ENCODE measurements at regions not wholly inside any gene's neighbourhood (a gene's known extent, or its start where the extent isn't known, plus 50 kb on each side); places are given as distances from the start of the nearest gene placed in this dataset.
"Not testable (repeated sequence)": the region's sequence is repeated elsewhere in the genome, so short reads cannot be mapped to it uniquely, and the experiment has no call there.

DNA sequence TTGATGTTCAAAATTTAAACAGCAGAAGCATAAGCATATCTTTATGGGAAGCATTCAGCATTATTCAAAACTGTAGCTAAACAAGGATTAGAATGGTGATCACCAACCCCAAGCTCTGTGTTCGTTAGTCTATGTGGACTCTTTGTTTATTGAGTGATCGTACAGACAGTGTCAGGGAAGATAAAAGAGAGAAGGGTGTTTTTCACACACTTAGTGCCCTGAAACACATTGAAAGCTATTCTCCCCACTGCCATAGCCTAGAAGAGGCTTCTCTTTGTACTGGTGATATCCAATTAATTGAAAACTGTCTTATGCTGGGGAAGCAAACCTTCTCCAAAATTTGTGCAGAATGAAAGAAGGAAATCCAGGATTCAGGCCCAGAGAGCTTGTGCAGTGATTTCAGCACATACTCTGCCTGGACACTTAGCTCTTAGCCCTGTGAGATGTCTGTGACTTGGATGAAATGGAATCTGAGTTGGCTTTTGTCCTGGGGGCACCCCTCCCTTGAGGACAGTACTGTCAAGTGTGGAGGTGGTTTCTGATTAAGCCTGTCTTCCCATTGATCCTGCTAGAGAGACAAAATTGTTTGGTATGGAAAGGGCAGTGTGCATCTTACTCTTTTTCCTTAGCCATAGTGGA lies 125.7 kb upstream of the MTHFD1L start:
- no peak for DNase-seq (ENCODE audit: low read depth)

DNA sequence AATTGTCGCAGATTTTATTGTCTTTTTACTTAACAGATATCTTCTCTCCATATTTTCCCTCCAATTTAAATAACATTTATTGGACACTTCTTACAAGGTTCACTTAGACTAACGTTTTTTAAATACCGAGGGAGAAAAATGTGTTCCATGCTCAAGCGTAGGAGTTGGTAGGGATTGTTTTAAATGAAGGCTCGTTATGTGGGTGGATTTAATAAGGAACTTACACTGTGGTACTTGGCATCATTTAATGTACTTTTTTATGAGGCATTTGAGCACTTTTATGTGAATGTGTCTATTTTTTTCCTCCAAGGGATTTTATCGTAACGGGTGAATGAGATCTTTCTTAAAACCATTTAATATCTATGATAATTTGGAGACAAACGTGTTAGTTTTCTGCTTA lies 125.0 kb upstream of the MTHFD1L start:
- DNase-seq (ENCODE audit: low read depth): no peak

DNA sequence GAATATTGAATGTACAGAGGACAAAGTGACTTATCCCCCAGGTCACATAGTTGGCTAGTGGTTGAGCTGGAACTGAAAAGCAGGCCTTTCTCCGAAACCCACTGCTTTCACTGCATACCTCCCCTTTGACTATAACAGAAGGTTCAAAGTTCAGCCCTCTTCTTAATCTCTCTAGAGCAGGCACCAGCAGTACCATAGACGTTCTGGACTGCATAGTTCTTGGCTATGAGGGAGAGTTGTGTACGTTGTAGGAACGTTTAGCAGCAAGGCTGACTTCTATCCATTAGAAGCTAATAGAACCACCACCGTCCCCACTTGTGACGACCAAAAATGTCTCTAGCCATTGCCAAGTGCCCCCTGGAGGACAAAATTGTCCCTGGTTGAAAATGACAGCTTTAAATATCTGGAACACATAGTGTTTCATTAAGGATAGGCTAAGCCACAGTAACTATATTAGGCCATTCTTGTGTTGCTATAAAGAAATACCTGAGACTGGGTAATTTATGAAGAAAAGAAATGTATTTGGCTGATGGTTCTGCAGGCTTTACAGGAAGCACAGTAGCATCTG lies 123.8 kb upstream of the MTHFD1L start:
- no peak for DNase-seq (ENCODE audit: low read depth)

- DNase-seq (ENCODE audit: low read depth): no peak
These were observed 120.8 kb upstream of the MTHFD1L start for GRCh38 chr6:150744522-150745260.

GRCh38 chr6:150745896-150746295 lies 119.6 kb upstream of the MTHFD1L start:
- no peak for DNase-seq (ENCODE audit: low read depth)

DNA sequence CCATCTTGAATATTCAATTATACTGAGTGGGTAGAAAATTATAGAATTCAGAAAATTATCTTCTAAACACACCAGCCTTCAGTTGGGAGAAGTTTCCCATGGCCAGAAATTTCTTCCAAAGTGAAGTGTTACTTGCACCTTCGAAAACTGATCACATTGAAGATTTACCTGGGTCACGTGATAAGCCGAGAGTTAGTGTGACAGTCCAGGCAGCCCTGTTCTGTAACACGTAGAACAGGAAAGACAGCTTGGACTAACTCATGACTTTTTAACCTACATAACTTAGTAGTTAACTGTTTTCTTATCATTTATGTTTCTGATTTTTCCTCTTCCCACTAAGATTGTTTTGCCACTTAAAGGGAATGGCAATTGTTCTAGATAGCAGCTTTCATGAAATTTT lies 118.3 kb upstream of the MTHFD1L start:
- no peak for DNase-seq (ENCODE audit: low read depth)

- no peak for DNase-seq (ENCODE audit: low read depth)
These were observed 116.3 kb upstream of the MTHFD1L start for GRCh38 chr6:150749091-150749670.

DNA sequence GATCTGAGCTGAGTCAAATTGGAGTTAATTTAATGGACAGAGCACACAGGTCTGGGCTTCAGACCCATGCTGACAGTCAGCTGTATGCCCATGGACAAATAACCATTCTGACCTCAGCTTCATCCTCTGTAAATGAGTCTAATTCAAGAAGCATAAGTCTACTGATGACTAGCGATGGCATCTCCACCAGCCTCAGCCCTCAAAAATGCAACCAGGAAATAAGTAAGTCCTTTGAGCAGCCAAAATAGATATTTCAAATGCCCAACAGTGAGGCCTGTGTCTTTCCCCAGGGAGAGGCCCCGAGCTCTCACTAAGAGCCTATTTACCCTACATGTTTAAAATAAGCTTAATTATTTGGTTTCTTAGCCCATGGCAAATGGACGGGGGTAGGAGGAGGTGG lies 114.2 kb upstream of the MTHFD1L start:
- no peak for DNase-seq (ENCODE audit: low read depth)

DNA sequence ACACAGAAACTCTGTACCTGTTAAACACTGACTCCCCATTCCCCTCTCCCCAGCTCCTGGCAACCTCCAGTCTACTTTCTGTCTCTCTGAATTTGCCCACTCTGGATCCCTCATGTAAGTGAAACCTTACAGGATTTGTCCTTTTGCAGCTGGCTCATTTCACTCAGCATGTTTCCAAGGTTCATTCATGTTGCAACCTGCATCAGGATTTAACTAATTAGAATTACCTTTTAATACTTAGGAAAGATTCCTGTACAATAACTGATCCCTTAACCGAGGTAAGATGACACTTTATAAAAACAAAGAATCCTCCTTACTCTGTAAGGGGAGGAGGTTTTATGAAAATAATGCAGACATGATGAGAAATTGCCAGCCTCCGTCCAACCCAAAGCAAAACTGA lies 113.1 kb upstream of the MTHFD1L start:
- DNase-seq (ENCODE audit: low read depth): no peak

DNA sequence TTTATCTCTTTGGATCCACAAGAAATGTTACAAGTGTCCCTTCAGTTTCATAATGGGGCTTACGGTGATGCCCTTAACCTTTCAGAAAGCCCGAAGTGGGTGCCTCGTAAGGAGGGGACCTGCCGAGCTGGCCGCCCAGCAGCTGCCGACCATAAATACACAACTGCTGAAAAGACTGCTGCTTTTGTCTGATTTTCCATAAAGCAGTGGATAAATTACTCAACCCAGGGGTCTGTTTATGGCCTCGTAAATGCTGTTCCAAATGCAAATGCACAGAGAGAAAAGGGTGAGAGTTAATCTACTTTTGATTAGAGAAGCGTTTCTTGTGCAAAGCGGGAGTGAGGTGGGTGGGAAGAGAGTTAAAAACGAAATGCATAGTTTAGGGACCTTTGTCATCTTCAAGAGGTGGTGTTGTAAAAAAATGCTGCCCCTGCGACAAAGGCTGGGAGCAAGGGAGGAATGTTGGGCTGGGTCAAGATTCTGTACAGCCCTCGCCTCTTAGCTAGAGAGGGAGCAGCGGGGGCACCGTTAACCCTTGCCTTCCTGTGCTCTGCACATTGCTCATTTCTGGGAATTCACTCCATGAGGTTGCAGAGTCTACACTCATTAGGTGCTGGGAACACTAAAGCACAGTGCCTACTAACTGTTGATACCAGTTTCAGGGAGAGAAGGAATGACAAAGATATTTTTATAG lies 112.0 kb upstream of the MTHFD1L start:
- no peak for DNase-seq (ENCODE audit: low read depth)

DNA sequence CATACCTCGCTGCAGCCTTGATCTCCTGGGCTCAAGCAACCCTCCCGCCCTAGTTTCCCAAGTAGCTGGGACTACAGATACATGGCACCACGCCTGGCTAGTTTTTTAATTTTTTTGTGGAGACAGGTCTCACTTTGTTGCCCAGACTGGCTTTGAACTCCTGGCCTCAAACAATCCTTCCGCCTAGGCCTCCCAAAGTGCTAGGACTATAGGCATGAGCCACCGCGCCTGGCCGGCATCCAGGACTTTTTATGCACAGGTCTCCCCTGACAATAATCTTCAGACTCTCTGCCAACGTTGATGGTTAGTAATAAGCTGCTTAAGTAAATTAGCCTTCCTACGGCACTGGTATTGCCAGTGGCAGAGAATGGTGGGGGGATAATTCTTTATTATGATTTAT lies 110.5 kb upstream of the MTHFD1L start:
- DNase-seq (ENCODE audit: low read depth): no peak

- DNase-seq (ENCODE audit: low read depth): no peak
These were observed 110.0 kb upstream of the MTHFD1L start for GRCh38 chr6:150755524-150755923.

GRCh38 chr6:150756173-150756572 lies 109.3 kb upstream of the MTHFD1L start:
- no peak for DNase-seq (ENCODE audit: low read depth)

GRCh38 chr6:150757807-150758206 lies 107.7 kb upstream of the MTHFD1L start:
- DNase-seq (ENCODE audit: low read depth): not testable (repeated sequence)

DNA sequence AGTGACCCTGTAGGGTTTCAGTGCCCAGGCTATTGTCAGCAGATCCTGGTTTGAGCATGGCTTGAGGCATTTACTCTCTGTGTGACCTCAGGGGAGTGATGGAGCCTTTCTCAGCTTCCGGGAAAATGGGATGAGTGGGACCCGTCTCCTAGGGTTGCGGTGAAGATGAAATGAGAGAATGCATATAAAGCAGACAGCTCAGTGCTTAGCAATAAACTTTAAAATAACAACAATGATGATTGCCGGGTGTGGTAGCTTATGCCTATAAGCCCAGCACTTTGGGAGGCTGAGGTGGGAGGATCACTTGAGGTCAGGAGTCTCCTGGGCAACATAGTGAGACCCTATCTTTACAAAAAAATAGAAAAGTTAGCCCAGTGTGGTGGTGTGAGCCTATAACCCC lies 106.0 kb upstream of the MTHFD1L start:
- DNase-seq (ENCODE audit: low read depth): no peak

DNA sequence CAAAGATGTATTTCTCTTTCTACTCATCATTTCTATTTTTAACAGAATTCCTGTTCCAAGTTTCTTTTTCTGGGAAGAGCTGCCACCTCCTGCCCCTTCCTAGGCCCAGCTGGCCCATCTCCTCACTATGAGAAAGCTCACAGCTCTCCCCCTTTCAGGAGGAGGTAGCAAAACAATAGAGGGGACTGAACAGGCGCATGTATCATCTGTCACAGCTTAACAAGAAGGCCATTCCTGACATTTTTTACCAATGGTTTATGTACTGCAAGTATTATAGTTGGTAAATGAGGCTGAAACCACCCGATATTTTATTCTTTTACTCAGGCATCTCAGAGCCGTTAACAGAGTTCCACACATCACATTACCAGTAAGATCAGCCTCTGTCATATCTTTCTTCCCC lies 103.7 kb upstream of the MTHFD1L start:
- DNase-seq (ENCODE audit: low read depth): no peak

DNA sequence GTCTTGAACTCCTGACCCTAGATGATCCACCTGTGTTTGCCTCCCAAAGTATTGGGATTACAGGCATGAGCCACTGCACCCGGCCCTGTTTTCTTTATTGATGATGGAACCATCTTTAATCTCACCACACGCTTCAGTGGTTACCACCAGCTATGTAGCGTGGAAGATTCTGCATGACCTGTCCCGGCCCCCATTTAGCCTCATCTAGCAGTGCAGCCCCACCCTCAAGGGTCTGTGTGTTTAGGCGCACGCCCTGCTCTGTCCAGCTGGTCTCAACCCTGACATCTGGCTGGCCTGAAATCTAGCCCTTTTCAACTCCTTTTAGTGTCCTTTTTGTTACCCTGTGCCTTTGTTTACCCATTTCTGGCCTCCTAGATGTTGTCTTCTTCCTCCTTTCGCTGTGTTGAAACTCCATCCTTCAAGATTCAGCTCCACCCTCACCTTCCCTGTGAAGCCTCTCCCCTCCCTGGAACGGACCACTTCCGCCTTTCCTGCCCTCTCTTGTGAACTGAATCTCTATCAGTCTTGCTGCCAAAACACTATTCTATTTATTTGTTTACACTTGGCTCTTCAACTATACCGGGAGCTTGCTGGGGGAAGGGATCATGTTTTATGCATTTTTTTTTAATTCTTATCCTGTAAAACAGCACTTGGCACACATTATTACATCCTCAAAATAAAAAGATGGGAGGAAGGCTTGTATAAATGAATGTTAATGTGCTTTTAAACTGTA lies 101.0 kb upstream of the MTHFD1L start:
- DNase-seq (ENCODE audit: low read depth): no peak

GRCh38 chr6:150765067-150765764 lies 100.3 kb upstream of the MTHFD1L start:
- no peak for DNase-seq (ENCODE audit: low read depth)

GRCh38 chr6:150766201-150766997 lies 99.1 kb upstream of the MTHFD1L start:
- DNase-seq (ENCODE audit: low read depth): no peak

GRCh38 chr6:150767161-150767560 lies 98.3 kb upstream of the MTHFD1L start:
- DNase-seq (ENCODE audit: low read depth): no peak
